ENCODE measurements at regions not wholly inside any gene's neighbourhood (a gene's known extent, or its start where the extent isn't known, plus 50 kb on each side); places are given as distances from the start of the nearest gene placed in this dataset.

GRCh38 chr14:104301731-104302460 lies 163.5 kb downstream of the KIF26A start:
- Histone ChIP-seq H3K4me3 (ENCODE audit: low read depth in 2 of 2, low read length in 1 of 2) (no peak overlapping the region), H3F3A (replicated peaks; ENCODE audit: insufficient read depth) (no peaks in the 10 kb centered on the region), H2AFZ (ENCODE audit: low read depth) (no peak overlapping the region), H3K4me1 (ENCODE audit: control insufficient read depth in 1 of 2, insufficient read depth in 2 of 2, low read depth in 1 of 2, low read length in 1 of 2) (peaks cover 1 to 62% of the 10 kb centered on the region in 2 experiments; a peak in 2 of 4 replicates), H3K36me3 (replicated peaks in 1 of 2; ENCODE audit: control insufficient read depth in 1 of 2, insufficient read depth in 2 of 2, low read length in 1 of 2) (no peaks in the 10 kb centered on the region), H3K4me2 (no peak overlapping the region), H3K9me2 (no peaks in the 10 kb centered on the region), H4K20me1 (ENCODE audit: insufficient read depth) (no peaks in the 10 kb centered on the region), H3K79me2 (ENCODE audit: insufficient read depth) (no peaks in the 10 kb centered on the region), H3K27ac (ENCODE audit: low read depth in 2 of 2, low read length in 1 of 2) (no peak overlapping the region; a peak in 1 of 4 replicates), H3K9ac (no peak overlapping the region), H3K27me3 (ENCODE audit: insufficient read depth) (no peaks in the 10 kb centered on the region), H3K9me3 (no peaks in the 10 kb centered on the region)
- no peak for DNase-seq
- TF ChIP-seq IRF3 (IDR thresholded peaks at IDR 0.05; ENCODE audit: low read depth, low read length), result no peak
- TF ChIP-seq YY1 (IDR thresholded peaks at IDR 0.05; ENCODE audit: low read depth), result no peak
- no peak for TF ChIP-seq TCF12 (IDR thresholded peaks at IDR 0.05)
- no peak for TF ChIP-seq MEF2A (IDR thresholded peaks at IDR 0.05; ENCODE audit: borderline replicate concordance, low read depth)
- TF ChIP-seq ELF1 (IDR thresholded peaks at IDR 0.05), result no peak
- TF ChIP-seq CTCF (IDR thresholded peaks at IDR 0.05), result no peak
- TF ChIP-seq TEAD4 (IDR thresholded peaks at IDR 0.05; ENCODE audit: borderline replicate concordance, insufficient read depth), result no peak
- ChIA-PET CTCF (interaction anchor here (0.9 to 1.7 kb wide), 3 partner anchors 77 to 262 kb away, joined by 3 to 5 read pairs (median 4); no protein-coding TSS in a partner anchor), POLR2A (no interaction called here)
- 64% methylated on average over 17 of the region's 29 CpGs for WGBS (ENCODE audit: low lambda C conversion rate)

DNA sequence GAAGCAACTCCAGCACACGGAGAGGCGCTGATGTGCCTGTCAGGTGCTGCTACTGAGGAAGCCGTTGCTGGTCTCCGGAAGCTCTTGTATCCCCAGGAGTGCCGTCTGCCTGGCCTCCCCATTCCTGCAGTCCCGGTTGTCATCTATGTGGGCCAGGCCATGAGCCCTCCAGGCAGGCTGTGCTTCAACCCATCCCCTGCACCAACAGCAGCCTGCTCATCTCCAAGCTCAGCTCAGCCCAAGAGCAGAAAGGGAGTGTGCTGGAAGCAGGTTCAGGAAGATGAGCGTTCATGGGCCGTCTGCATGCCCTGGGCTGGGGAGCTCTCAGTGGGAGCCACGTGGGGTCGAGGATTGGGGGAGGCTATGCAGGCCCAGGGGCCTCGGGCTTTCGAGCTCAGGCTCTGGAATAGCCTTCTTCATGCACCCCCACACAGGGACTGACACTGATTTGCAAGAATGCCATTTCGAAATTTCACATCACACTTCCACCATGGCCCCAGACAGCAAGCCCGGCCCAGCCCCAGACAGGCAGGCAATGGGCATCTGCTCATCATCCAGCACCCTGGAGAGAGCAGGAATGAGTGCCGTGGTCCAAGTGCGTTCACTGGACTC lies 164.5 kb downstream of the KIF26A start:
- H3K27me3 ChIP-seq (ENCODE audit: insufficient read depth), result no peaks in the 10 kb centered on the region
- H3K4me2 ChIP-seq, result no peak overlapping the region
- no peak for DNase-seq
- no peaks in the 10 kb centered on the region for H4K20me1 ChIP-seq (ENCODE audit: insufficient read depth)
- no peak overlapping the region; a peak in 1 of 4 replicates for H3K27ac ChIP-seq (ENCODE audit: low read depth in 2 of 2, low read length in 1 of 2)
- no peaks in the 10 kb centered on the region for H3K79me2 ChIP-seq (ENCODE audit: insufficient read depth)
- H3K9ac ChIP-seq, result no peak overlapping the region
- H2AFZ ChIP-seq (ENCODE audit: low read depth), result no peak overlapping the region
- peaks cover 0 to 52% of the 10 kb centered on the region in 2 experiments; a peak in 1 of 4 replicates for H3K4me1 ChIP-seq (ENCODE audit: control insufficient read depth in 1 of 2, insufficient read depth in 2 of 2, low read depth in 1 of 2, low read length in 1 of 2)
- no peaks in the 10 kb centered on the region for H3K9me2 ChIP-seq
- 71% methylated on average over 12 of the region's 16 CpGs for WGBS (ENCODE audit: low lambda C conversion rate)
- ChIA-PET CTCF (interaction anchor here (0.9 to 1.7 kb wide), 5 partner anchors 9 to 261 kb away, joined by 3 to 5 read pairs (median 4); no protein-coding TSS in a partner anchor), POLR2A (no interaction called here)
- no peaks in the 10 kb centered on the region for H3K36me3 ChIP-seq (replicated peaks in 1 of 2; ENCODE audit: control insufficient read depth in 1 of 2, insufficient read depth in 2 of 2, low read length in 1 of 2)
- H3K9me3 ChIP-seq, result no peaks in the 10 kb centered on the region
- no peaks in the 10 kb centered on the region for H3F3A ChIP-seq (replicated peaks; ENCODE audit: insufficient read depth)
- H3K4me3 ChIP-seq (ENCODE audit: low read depth in 2 of 2, low read length in 1 of 2), result no peak overlapping the region
- no peak for TF ChIP-seq MXI1 (IDR thresholded peaks at IDR 0.05; ENCODE audit: low read depth, low read length)
- no peak for TF ChIP-seq TAF1 (IDR thresholded peaks at IDR 0.05; ENCODE audit: borderline replicate concordance, low read depth, low read length)
- no peak for TF ChIP-seq GABPA (IDR thresholded peaks at IDR 0.05; ENCODE audit: low read depth)
- TF ChIP-seq TEAD4 (IDR thresholded peaks at IDR 0.05; ENCODE audit: borderline replicate concordance, insufficient read depth), result no peak
- TF ChIP-seq RXRA (IDR thresholded peaks at IDR 0.05; ENCODE audit: borderline replicate concordance, low read depth), result no peak
- TF ChIP-seq REST (IDR thresholded peaks at IDR 0.05; ENCODE audit: low read depth, low read length), result no peak
- no peak for TF ChIP-seq EZH2phosphoT487 (IDR thresholded peaks at IDR 0.05; ENCODE audit: borderline replicate concordance, low read depth)
- no peak for TF ChIP-seq FOSL2 (IDR thresholded peaks at IDR 0.05; ENCODE audit: borderline replicate concordance, low read depth)

Measured in SK-N-SH (cell line).